ENCODE measurements at regions not wholly inside any gene's neighbourhood (a gene's known extent, or its start where the extent isn't known, plus 50 kb on each side); places are given as distances from the start of the nearest gene placed in this dataset.
"Not testable (repeated sequence)": the region's sequence is repeated elsewhere in the genome, so short reads cannot be mapped to it uniquely, and the experiment has no call there.

GRCh38 chr11:109480251-109480650, 58.3 kb downstream of the C11orf87 start:
- no peak for DNase-seq (ENCODE audit: low spot score)

DNA sequence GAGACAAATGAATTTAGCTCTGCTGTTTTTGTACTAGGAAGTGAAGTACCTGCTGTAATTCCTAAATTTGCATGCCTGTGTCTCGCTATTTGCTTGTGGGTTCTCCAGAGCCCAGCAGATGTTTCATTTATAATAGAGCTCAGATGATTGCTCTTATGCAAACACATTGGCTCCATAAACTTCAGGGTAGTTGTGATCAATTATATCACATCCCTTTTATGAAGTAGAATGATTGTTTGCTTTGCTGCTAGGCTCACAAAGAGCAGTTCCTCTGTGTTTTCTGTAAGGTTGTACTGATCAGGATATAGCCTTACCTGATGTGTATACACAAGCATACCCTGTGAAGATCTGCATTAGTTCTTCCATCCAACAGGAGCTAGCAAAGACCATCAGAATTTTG, 64.1 kb downstream of the C11orf87 start:
- DNase-seq (ENCODE audit: low spot score): no peak

GRCh38 chr11:109490953-109491635, 69.1 kb downstream of the C11orf87 start:
- DNase-seq (ENCODE audit: low spot score): no peak

GRCh38 chr11:109506115-109506514, 84.1 kb downstream of the C11orf87 start:
- DNase-seq (ENCODE audit: low spot score): no peak

GRCh38 chr11:109507331-109507730, 85.3 kb downstream of the C11orf87 start:
- DNase-seq (ENCODE audit: low spot score): no peak

GRCh38 chr11:109507836-109508561, 86.0 kb downstream of the C11orf87 start:
- DNase-seq (ENCODE audit: low spot score): no peak

- no peak for DNase-seq (ENCODE audit: low spot score)
These were observed 87.0 kb downstream of the C11orf87 start for GRCh38 chr11:109508943-109509342.

GRCh38 chr11:109510316-109510715, 88.3 kb downstream of the C11orf87 start:
- no peak for DNase-seq (ENCODE audit: low spot score)

DNA sequence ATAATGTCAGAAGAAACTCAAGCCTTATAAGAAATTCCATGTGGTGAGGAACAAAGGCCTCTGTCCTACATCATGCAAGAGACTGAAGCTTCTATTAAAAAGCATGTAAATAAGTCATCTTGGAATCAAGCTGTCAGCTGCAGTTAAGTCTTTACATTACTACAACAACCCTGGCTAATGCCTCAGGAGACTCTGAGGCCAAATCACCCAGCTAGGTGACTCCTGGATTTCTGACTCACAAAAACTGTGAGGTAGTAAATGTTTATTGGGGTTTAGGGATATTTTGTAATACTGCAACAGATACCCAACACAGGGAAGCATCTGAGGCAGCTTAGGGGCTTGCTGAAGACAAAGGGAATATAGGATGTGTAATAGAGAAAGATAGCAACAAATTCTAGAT, 89.6 kb downstream of the C11orf87 start:
- no peak for DNase-seq (ENCODE audit: low spot score)

GRCh38 chr11:109512249-109512648, 90.3 kb downstream of the C11orf87 start:
- DNase-seq (ENCODE audit: low spot score): no peak

GRCh38 chr11:109512680-109513079, 90.7 kb downstream of the C11orf87 start:
- DNase-seq (ENCODE audit: low spot score): no peak

DNA sequence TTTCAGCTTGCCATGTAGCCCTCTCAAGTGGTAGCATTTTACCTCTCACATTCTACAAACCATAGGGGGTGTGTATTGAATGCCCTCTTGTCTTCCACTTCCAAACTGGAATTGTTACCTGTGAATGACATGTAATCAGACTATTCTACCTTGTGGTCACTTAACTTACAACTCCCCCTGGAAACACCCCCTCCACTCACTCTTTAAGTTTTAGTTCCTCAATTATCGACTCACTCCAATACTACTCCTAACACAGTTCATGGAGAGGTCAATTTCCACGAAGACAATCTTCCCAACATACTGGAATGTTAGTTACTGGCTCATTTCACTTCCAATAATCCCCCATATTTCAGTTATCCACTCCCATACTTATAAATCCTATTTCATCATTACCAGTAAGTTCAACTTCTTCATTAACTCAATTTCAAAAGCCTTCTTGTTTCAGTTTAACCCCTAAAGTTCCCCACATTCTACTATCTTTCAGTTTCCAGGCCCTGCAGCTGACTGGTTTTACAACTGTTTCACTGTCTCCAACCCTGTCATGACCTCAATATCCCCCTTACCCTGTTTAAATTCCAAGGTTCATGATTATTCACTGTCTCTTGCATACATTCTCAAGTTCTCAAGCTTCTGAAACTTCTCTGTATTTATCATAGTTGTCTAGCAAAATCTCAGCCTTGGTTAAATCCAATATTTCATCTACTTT, 92.5 kb downstream of the C11orf87 start:
- no peak for DNase-seq (ENCODE audit: low spot score)

DNA sequence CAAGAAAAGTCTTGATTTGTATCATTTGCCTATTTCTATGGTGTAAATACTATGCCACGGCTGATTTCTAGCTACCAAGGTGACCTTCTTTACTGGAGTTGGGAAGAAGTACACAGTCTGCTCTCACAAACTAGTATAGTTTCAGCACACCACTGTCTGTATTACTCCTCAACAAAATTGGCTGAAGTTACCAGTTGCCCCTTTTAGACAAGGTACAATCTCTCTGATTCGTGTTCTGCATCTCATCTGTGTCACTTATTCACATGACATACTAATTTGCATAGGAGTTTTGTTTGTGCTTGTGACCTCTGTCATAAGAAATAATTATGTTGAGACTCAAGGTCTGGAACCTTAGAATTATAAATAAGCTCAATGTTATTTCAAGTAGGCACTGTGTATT, 97.3 kb downstream of the C11orf87 start:
- DNase-seq (ENCODE audit: low spot score): no peak

DNA sequence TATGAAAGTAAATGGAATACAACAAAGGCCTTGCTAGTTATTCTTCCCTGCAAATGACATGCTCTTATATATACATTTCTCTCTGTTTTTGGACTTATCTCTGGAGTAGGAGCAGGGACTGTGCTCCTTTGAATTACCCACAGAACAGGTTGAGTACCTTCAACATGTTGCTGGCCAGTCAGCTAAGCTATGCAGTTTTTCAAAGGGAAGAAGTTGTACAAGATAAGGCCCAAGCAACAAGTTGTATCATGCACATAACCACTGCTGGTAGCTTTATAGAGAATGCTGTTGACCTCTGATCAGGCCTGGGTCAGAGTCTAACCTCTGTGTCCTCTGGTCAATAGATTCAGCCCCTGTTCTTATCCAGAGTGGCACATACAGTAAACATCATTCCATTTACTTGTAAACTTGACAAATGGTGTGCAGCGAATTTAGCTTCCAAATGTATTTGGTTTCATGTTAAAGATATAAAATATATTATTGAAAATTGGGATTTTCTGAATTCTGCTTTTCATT, 99.6 kb downstream of the C11orf87 start:
- DNase-seq (ENCODE audit: low spot score): no peak

DNA sequence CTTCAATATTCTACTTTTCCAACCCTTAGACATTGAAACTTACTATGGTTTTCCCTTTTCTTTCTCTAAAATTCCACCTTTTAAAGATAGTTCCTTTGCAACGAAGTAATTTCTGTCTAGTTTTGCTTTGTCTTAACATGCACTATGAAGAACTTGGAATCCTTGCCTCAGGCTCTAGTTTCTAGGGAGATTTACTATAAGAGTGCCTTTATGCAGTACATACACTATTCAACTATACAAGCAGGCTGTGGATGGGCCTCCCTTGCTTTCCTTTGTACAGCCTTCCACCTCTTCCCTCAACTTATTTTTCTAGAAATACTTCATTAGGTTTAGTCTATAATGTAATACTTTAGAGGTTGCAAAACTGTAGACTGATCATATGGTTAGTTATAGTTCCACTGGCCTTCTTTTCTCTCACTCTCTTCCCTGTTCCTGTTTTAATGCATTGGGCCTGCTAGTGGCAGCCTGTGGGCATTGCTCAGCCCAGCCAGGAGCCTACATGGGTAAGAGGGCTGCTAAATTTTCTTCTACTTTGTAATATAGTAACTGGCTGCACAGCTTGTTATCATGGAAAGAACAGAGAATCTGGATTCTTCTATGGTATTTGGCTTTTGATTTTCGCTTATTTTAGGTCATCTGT, 100.2 kb downstream of the C11orf87 start:
- DNase-seq (ENCODE audit: low spot score): no peak

- DNase-seq (ENCODE audit: low spot score): not testable (repeated sequence)
These were observed 103.6 kb downstream of the C11orf87 start for GRCh38 chr11:109525636-109526035.

DNA sequence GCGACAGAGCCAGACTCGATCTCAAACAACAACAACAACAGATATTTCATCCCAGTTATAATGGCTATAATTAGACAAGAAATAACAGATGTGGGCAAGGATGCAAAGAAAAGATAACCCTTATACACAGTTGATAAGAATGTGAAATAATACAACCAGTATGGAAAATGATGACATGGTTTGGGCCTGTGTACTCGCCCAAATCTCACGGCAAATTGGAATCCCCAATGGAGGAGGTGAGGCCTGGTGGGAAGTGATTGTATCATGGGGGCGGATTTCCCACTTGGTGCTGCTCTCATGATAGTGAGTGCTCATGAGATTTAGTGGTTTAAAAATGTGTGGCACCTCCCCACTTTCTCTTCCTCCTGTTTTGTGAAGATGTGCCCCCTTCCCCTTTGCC, 104.1 kb downstream of the C11orf87 start:
- DNase-seq (ENCODE audit: low spot score): no peak

DNA sequence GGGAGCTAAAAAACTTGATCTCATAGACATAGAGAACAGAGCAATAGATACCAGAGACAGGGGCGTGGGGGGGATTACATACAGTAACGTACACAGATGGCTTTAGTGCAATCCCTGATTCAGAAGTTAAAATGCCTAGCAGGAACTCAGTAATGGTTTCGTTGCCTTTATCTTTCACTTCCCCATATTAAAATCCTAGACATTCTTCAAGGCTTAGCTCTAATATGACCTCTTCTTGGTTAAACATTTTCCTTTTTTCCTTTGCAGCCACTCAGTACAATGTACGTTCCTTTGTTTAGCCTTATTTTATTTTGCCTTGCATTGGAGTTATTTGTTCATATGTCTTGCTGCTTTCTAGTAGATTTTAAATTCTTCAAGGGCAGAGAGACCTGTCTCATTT, 104.9 kb downstream of the C11orf87 start:
- DNase-seq (ENCODE audit: low spot score): no peak

DNA sequence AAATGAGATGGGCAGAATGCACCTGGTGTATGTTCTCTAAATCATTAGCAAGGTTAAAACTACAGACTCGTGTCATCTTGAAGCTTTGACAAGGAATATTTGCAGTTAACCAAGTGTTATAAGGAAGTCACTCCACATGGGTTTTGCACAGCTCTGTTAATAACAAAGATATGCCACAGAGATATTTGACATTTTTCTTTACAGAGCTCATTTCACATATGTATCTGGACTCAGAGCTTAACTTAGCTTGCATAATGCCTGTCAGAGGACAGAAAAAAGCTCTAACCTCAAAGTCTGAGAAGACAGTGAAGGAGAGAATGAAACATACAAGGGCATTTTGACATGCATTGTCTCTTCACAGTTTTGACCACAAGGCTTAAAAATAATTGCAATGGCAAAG, 105.5 kb downstream of the C11orf87 start:
- no peak for DNase-seq (ENCODE audit: low spot score)

DNA sequence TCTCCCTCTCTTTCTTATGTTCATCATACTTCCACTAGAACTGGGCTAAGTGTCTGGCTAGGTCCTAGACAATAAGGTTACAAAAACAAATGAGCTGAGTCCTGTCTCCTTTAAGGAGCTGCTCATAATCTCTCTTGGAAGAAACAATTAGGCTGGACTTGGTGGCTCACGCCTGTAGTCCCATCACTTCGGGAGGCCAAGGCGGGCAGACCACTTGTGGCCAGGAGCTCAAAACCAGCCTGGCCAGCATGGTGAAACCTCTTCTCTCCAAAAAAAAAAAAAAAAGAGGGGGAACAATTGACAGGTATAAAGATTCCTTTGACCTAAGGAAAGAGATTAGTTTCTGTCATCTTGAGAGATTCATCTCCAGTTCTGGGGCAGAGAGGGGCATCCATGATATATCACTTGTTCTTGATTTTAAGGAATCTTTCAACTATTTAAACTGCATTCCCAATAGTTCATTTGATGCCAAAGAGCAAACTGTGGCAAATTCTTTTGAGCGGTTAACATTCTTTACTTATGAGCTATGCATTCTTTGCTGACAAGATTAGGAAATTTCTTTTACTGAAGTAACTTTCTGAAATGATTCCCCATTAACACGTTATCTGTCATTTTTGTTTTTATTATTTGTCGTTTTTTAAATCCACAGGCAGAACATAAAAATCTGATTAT, 125.5 kb downstream of the C11orf87 start:
- DNase-seq (ENCODE audit: low spot score): no peak

DNA sequence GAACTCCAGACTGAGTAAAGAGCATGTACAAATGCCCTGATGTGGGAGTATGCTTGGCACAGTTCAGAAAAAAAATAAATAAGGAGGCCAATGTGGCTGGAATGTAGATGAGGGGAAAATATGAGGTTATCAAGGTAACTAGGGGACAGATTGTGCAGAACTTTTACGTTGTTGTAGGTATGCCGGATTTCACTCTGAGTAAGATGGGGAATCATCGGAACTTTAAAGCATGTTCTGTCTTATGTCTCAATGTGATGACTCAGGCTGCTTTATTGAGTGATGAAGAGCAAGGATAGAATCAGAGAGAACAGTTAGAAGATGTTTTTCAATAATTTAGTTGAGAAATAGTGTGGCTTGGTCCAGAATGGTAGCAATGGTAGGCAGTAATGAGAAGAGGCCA, 130.4 kb downstream of the C11orf87 start:
- no peak for DNase-seq (ENCODE audit: low spot score)

- DNase-seq (ENCODE audit: low spot score): no peak
These were observed 131.3 kb downstream of the C11orf87 start for GRCh38 chr11:109553284-109553683.

All from NAMALWA (cell line).